Mesothelial cell of epicardium (in vitro differentiated cells): ENCODE measurements at regions not wholly inside any gene's neighbourhood (a gene's known extent, or its start where the extent isn't known, plus 50 kb on each side); places are given as distances from the start of the nearest gene placed in this dataset.

ENCODE experiments used
- DNase-seq, 2 experiments: peaks; one replicate each; pipeline ENCODE4 v3.0.0; 2021; ENCODE audit warnings: low spot score in 2 of 2; ENCODE audit not compliant: unreplicated experiment in 2 of 2
- H3K27ac Mint-ChIP-seq: 2 replicates; pipeline ENCODE4 v1.8.0; 2021; ENCODE audit warnings: mixed read lengths
- H3K27me3 Mint-ChIP-seq: 2 replicates; pipeline ENCODE4 v1.8.0; 2021; ENCODE audit warnings: low read depth, mixed read lengths
- H3K36me3 Mint-ChIP-seq: 2 replicates; pipeline ENCODE4 v1.8.0; 2021; ENCODE audit warnings: mixed read lengths
- H3K4me1 Mint-ChIP-seq: 2 replicates; pipeline ENCODE4 v1.8.0; 2021; ENCODE audit warnings: mixed read lengths
- H3K4me3 Mint-ChIP-seq: 2 replicates; pipeline ENCODE4 v1.8.0; 2021; ENCODE audit warnings: mild to moderate bottlenecking, moderate library complexity, mixed read lengths
- H3K9me3 Mint-ChIP-seq: 2 replicates; pipeline ENCODE4 v1.8.0; 2021; ENCODE audit warnings: mixed read lengths
- CTCF ChIP-seq: fragments of 200-600 bp; sonication (generic); IDR thresholded peaks from one replicate; pipeline ENCODE4 v1.5.0; 2021; ENCODE audit warnings: antibody characterized with exemption; ENCODE audit not compliant: unreplicated experiment

GRCh38 chr18:24799176-24799575 is 338.7 kb downstream of the HRH4 start:
- Mint-ChIP-seq H3K27me3 (peaks cover 4% of the 10 kb centered on the region), H3K27ac (no peak overlapping the region), H3K9me3 (no peaks in the 10 kb centered on the region), H3K4me3 (no peak overlapping the region), H3K36me3 (no peaks in the 10 kb centered on the region), H3K4me1 (peaks cover 13% of the 10 kb centered on the region)
- no peak for TF ChIP-seq CTCF
- DNase-seq: no peak

GRCh38 chr18:24799720-24800119 is 339.3 kb downstream of the HRH4 start:
- DNase-seq: no peak
- Mint-ChIP-seq H3K27ac (no peak overlapping the region), H3K4me1 (peaks cover 13% of the 10 kb centered on the region), H3K4me3 (no peak overlapping the region), H3K36me3 (no peaks in the 10 kb centered on the region), H3K9me3 (no peaks in the 10 kb centered on the region), H3K27me3 (peaks cover 4% of the 10 kb centered on the region)
- TF ChIP-seq CTCF: no peak

DNA sequence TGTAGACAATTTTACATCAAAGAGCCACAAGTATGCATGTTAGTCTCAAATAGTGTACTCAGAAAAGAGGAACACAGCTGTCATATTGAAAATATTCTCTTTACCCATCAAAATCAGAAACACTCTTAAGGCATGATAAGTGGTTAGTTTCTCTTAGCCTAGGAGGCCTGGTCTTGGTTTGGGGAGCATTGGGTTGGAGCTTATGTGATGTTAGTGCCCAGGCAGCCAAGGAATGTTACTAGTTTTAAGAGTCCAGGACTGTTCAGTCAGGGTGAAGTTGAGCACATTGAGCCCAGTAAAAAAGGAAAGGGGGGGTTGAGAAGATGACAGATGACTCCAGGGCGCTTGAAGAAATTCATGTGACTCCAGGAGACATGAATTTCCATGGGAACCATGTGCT is 340.6 kb downstream of the HRH4 start:
- Mint-ChIP-seq H3K4me1 (peaks cover 13% of the 10 kb centered on the region), H3K27me3 (peaks cover 4% of the 10 kb centered on the region), H3K27ac (no peak overlapping the region), H3K9me3 (no peaks in the 10 kb centered on the region), H3K36me3 (no peaks in the 10 kb centered on the region), H3K4me3 (no peak overlapping the region)
- no peak for DNase-seq
- no peak for TF ChIP-seq CTCF

DNA sequence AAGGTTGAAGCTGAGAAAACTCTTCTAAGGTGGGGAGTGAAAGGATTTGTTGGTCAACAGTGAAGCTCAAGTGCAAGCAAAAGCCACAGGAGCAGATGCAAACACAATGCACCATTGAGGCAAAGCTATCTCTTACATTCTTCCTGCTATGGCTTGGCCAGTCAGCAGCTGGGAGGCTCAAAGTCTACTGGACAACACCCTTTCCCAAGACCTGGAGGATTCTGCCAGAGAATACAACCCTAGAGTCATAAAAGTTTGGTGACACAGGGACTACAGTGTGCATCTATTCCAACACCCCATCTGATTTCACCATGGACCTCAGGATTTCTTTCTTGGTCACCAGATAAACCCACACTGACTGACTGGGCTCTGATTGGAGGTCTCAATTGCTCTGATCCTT is 342.0 kb downstream of the HRH4 start:
- no peak for DNase-seq
- Mint-ChIP-seq H3K27ac (no peak overlapping the region), H3K4me1 (peaks cover 13% of the 10 kb centered on the region), H3K4me3 (no peak overlapping the region), H3K27me3 (no peaks in the 10 kb centered on the region), H3K9me3 (peaks cover 8% of the 10 kb centered on the region), H3K36me3 (no peaks in the 10 kb centered on the region)
- TF ChIP-seq CTCF: no peak

DNA sequence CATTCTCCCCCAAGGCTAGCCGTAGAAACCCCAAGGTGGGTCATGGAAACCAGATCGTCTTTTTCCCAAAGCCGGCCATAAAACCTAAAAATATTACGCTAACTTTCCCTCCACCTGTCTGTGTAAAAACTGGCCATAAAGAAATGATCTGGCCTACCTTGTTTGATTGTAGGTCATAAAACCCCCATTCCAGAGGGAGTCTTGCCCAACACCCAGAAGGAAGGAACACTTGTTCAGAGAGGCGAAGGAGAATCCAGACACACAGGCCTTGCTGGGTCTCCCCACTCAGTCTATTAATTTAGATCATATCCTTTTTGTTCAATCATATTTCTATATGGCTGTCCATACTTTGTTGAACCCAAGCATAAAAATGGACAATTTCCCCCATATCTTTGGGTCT is 344.7 kb downstream of the HRH4 start:
- peaks cover 20% of the 10 kb centered on the region for H3K9me3 Mint-ChIP-seq
- H3K27me3 Mint-ChIP-seq: no peaks in the 10 kb centered on the region
- H3K27ac Mint-ChIP-seq: no peak overlapping the region
- H3K4me1 Mint-ChIP-seq: peaks cover 6% of the 10 kb centered on the region
- no peaks in the 10 kb centered on the region for H3K36me3 Mint-ChIP-seq
- no peak for TF ChIP-seq CTCF
- no peak overlapping the region for H3K4me3 Mint-ChIP-seq
- DNase-seq: no peak

DNA sequence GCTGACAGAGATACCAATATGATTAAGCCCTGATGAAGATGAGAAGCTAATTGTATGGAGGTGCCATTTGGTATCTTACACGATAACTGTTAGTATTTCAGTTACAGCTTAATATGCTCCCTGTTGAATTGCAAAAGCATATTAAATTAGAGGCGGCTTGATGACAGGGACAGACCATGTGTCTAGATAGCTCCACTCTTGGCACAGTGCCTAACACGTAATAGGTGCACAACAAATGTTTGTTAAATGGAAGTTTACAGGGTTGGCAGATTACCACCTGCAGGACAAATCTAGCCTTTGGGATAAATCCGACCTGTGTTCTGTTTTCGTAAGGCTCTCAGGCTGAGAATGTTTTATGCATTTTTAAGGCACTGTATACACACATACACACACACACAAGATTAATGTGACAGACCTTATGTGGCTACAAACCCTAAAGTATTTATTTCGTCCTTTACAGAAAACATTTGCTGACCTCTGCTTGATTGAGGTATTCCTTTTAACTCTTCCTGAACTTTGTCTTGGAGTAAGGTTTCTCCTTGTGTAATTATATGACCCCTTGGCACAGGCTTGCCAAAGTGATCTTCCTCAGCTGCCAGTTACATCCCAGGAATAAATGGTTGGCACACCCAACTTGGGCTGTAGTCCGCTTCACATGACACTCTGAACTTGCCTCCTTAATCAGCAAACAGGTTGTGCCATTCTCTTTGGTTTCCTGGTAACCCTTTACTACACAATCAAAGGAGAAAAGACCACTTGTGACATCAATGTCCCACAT is 348.9 kb downstream of the HRH4 start:
- Mint-ChIP-seq H3K9me3 (peaks cover 28% of the 10 kb centered on the region), H3K4me3 (no peak overlapping the region), H3K27me3 (no peaks in the 10 kb centered on the region), H3K27ac (no peak overlapping the region), H3K36me3 (no peaks in the 10 kb centered on the region), H3K4me1 (peaks cover 10% of the 10 kb centered on the region)
- no peak for TF ChIP-seq CTCF
- DNase-seq: no peak
